ENCODE measurements at regions not wholly inside any gene's neighbourhood (a gene's known extent, or its start where the extent isn't known, plus 50 kb on each side); places are given as distances from the start of the nearest gene placed in this dataset.

- no peak overlapping the region for H3K4me3 ChIP-seq (ENCODE audit: low read depth, low read length)
- no peak for TF ChIP-seq CTCF (IDR thresholded peaks at IDR 0.05; ENCODE audit: low read depth, low read length)
These were observed 178.9 kb upstream of the SNX7 start for GRCh38 chr1:98482611-98483010.

- TF ChIP-seq CTCF (IDR thresholded peaks at IDR 0.05; ENCODE audit: low read depth, low read length): no peak
- H3K4me3 ChIP-seq (ENCODE audit: low read depth, low read length): no peak overlapping the region
These were observed 181.2 kb upstream of the SNX7 start for GRCh38 chr1:98480271-98480670.

- no peak overlapping the region for H3K4me3 ChIP-seq (ENCODE audit: low read depth, low read length)
- TF ChIP-seq CTCF (IDR thresholded peaks at IDR 0.05; ENCODE audit: low read depth, low read length): no peak
These were observed 183.4 kb upstream of the SNX7 start for GRCh38 chr1:98478121-98478520.

GRCh38 chr1:98472878-98473277 is 188.6 kb upstream of the SNX7 start:
- no peak for TF ChIP-seq CTCF (IDR thresholded peaks at IDR 0.05; ENCODE audit: low read depth, low read length)
- H3K4me3 ChIP-seq (ENCODE audit: low read depth, low read length): no peak overlapping the region

GRCh38 chr1:98471633-98472032 is 189.9 kb upstream of the SNX7 start:
- no peak for TF ChIP-seq CTCF (IDR thresholded peaks at IDR 0.05; ENCODE audit: low read depth, low read length)
- no peak overlapping the region for H3K4me3 ChIP-seq (ENCODE audit: low read depth, low read length)

- H3K4me3 ChIP-seq (ENCODE audit: low read depth, low read length): no peak overlapping the region
- TF ChIP-seq CTCF (IDR thresholded peaks at IDR 0.05; ENCODE audit: low read depth, low read length): peak; percentile 68; the same call in 1 of the 2 replicates
These were observed 193.3 kb upstream of the SNX7 start for GRCh38 chr1:98468111-98468717.

- TF ChIP-seq CTCF (IDR thresholded peaks at IDR 0.05; ENCODE audit: low read depth, low read length): no peak
- H3K4me3 ChIP-seq (ENCODE audit: low read depth, low read length): no peak overlapping the region
These were observed 193.9 kb upstream of the SNX7 start for GRCh38 chr1:98467586-98467985.

All from WI38 (cell line).